HEK293 (cell line): ENCODE measurements at regions not wholly inside any gene's neighbourhood (a gene's known extent, or its start where the extent isn't known, plus 50 kb on each side); places are given as distances from the start of the nearest gene placed in this dataset.

Experiments
- ATF2 ChIP-seq: fragments of 450-650 bp; formaldehyde crosslinking; IDR thresholded peaks from 2 replicates; pipeline ENCODE4 v1.5.1; 2016; ENCODE audit warnings: missing biosample characterization, missing genetic modification characterization, low read depth
- HOXD13 ChIP-seq: sonication (generic); formaldehyde crosslinking; IDR thresholded peaks from 2 replicates; pipeline ENCODE4 v1.8.0; 2022; ENCODE audit warnings: missing genetic modification reagents, borderline replicate concordance
- OSR2 ChIP-seq: fragments of 450-650 bp; formaldehyde crosslinking; IDR thresholded peaks from 2 replicates; pipeline ENCODE4 v1.5.1; 2016; ENCODE audit warnings: missing biosample characterization, missing genetic modification characterization
- REST ChIP-seq: fragments of 450-650 bp; formaldehyde crosslinking; IDR thresholded peaks from 2 replicates; pipeline ENCODE4 v1.5.1; 2016; ENCODE audit warnings: missing biosample characterization, missing genetic modification characterization
- SP2 ChIP-seq: fragments of 450-650 bp; formaldehyde crosslinking; IDR thresholded peaks from 2 replicates; pipeline ENCODE4 v1.5.1; 2016; ENCODE audit warnings: missing biosample characterization, missing genetic modification characterization
- TF ChIP-seq, protein P1 (sequence below): fragments of 450-650 bp; formaldehyde crosslinking; IDR thresholded peaks from 2 replicates; pipeline ENCODE4 v1.5.1; 2016; ENCODE audit warnings: missing biosample characterization, missing genetic modification characterization, low read depth
- TF ChIP-seq, protein P2 (sequence below): fragments of 450-650 bp; formaldehyde crosslinking; IDR thresholded peaks from 2 replicates; pipeline ENCODE4 v1.5.1; 2016; ENCODE audit warnings: missing biosample characterization, missing genetic modification characterization
- TF ChIP-seq, protein P3 (sequence below): fragments of 450-650 bp; formaldehyde crosslinking; IDR thresholded peaks from 2 replicates; pipeline ENCODE4 v1.5.1; 2016; ENCODE audit warnings: missing biosample characterization, missing genetic modification characterization

DNA sequence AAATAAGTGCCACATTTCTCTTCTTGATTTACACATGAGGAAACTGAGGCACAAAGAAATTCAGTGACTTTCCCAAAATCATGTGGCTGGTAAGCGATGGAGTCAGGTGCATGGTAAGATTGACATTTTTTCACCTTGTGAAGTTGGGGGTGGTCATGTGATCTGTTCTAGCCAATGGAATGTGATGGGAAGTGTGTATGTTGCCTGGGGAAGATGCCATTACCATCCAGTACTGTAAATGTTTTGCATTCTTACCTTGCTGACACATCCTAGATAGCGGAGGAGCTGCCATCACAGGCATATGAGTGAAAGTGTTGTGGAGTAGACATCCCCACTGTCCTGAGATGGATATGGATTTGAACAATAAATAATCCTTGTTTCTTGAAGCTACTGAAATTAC is 499.6 kb upstream of the SULF2 start:
- TF ChIP-seq REST (tag by site-specific recombination) (no peak), OSR2 (tag by site-specific recombination) (no peak), SP2 (tag by site-specific recombination) (no peak), ATF2 (tag by site-specific recombination) (no peak), HOXD13 (CRISPR knock-in tag) (no peak)
- TF ChIP-seq, protein P1, sequence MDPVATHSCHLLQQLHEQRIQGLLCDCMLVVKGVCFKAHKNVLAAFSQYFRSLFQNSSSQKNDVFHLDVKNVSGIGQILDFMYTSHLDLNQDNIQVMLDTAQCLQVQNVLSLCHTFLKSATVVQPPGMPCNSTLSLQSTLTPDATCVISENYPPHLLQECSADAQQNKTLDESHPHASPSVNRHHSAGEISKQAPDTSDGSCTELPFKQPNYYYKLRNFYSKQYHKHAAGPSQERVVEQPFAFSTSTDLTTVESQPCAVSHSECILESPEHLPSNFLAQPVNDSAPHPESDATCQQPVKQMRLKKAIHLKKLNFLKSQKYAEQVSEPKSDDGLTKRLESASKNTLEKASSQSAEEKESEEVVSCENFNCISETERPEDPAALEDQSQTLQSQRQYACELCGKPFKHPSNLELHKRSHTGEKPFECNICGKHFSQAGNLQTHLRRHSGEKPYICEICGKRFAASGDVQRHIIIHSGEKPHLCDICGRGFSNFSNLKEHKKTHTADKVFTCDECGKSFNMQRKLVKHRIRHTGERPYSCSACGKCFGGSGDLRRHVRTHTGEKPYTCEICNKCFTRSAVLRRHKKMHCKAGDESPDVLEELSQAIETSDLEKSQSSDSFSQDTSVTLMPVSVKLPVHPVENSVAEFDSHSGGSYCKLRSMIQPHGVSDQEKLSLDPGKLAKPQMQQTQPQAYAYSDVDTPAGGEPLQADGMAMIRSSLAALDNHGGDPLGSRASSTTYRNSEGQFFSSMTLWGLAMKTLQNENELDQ (tag by site-specific recombination): no peak
- TF ChIP-seq, protein P2, sequence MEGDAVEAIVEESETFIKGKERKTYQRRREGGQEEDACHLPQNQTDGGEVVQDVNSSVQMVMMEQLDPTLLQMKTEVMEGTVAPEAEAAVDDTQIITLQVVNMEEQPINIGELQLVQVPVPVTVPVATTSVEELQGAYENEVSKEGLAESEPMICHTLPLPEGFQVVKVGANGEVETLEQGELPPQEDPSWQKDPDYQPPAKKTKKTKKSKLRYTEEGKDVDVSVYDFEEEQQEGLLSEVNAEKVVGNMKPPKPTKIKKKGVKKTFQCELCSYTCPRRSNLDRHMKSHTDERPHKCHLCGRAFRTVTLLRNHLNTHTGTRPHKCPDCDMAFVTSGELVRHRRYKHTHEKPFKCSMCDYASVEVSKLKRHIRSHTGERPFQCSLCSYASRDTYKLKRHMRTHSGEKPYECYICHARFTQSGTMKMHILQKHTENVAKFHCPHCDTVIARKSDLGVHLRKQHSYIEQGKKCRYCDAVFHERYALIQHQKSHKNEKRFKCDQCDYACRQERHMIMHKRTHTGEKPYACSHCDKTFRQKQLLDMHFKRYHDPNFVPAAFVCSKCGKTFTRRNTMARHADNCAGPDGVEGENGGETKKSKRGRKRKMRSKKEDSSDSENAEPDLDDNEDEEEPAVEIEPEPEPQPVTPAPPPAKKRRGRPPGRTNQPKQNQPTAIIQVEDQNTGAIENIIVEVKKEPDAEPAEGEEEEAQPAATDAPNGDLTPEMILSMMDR (tag by site-specific recombination): no peak
- TF ChIP-seq, protein P3, sequence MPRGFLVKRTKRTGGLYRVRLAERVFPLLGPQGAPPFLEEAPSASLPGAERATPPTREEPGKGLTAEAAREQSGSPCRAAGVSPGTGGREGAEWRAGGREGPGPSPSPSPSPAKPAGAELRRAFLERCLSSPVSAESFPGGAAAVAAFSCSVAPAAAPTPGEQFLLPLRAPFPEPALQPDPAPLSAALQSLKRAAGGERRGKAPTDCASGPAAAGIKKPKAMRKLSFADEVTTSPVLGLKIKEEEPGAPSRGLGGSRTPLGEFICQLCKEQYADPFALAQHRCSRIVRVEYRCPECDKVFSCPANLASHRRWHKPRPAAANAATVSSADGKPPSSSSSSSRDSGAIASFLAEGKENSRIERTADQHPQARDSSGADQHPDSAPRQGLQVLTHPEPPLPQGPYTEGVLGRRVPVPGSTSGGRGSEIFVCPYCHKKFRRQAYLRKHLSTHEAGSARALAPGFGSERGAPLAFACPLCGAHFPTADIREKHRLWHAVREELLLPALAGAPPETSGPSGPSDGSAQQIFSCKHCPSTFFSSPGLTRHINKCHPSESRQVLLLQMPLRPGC (tag by site-specific recombination): no peak
